Lower lobe of right lung (tissue), 2 donors: ENCODE measurements at regions not wholly inside any gene's neighbourhood (a gene's known extent, or its start where the extent isn't known, plus 50 kb on each side); places are given as distances from the start of the nearest gene placed in this dataset.

ENCODE experiments used
- ATAC-seq, 2 donors: fragments of 200-7000 bp; cut with Tn5 transposase; one replicate each; pipeline ENCODE4 v1.9.1; 2020 to 2022; ENCODE audit warnings: mild to moderate bottlenecking in 2 of 2, moderate library complexity in 2 of 2
- DNase-seq: peaks from one replicate; pipeline ENCODE4 v3.0.0-alpha.2; 2020
- H3K27ac ChIP-seq: fragments of 200-600 bp; one replicate; pipeline ENCODE4 v1.8.0; 2022
- H3K27me3 ChIP-seq: fragments of 200-600 bp; one replicate; pipeline ENCODE4 v1.8.0; 2022; ENCODE audit warnings: low read depth
- H3K36me3 ChIP-seq: fragments of 200-600 bp; one replicate; pipeline ENCODE4 v1.8.0; 2022; ENCODE audit warnings: mild to moderate bottlenecking
- H3K4me1 ChIP-seq: fragments of 200-600 bp; one replicate; pipeline ENCODE4 v1.8.0; 2022
- H3K4me3 ChIP-seq: fragments of 200-600 bp; one replicate; pipeline ENCODE4 v1.8.0; 2022; ENCODE audit warnings: mild to moderate bottlenecking
- H3K9me3 ChIP-seq: fragments of 200-600 bp; one replicate; pipeline ENCODE4 v1.8.0; 2022
- CTCF ChIP-seq: fragments of 200-600 bp; IDR thresholded peaks from one replicate; pipeline ENCODE4 v1.8.0; 2022; ENCODE audit warnings: antibody characterized with exemption, mild to moderate bottlenecking
- intact Hi-C: fragments of 100-400 bp; cut with DNase I; formaldehyde crosslinking; loops from one replicate; pipeline ENCODE4 v1.11.0; 2022
- donor health status: DM: no; HTN: yes; CAD: no; lungs with severe emphysema.

- TF ChIP-seq CTCF = no peak
- H3K36me3 ChIP-seq = no peaks in the 10 kb centered on the region
- DNase-seq (no peak), ATAC-seq (no peak)
- H3K4me3 ChIP-seq = no peak overlapping the region
- no peaks in the 10 kb centered on the region for H3K9me3 ChIP-seq
- H3K4me1 ChIP-seq = no peaks in the 10 kb centered on the region
- no peak overlapping the region for H3K27ac ChIP-seq
- intact Hi-C loops = no loop called here
- no peaks in the 10 kb centered on the region for H3K27me3 ChIP-seq
Observed at GRCh38 chr2:217081799-217082198, 221.9 kb upstream of the TNP1 start.

- intact Hi-C loops = no loop called here
- no peak for ATAC-seq
- Histone ChIP-seq H3K4me1 (no peaks in the 10 kb centered on the region), H3K36me3 (no peaks in the 10 kb centered on the region), H3K27me3 (no peaks in the 10 kb centered on the region), H3K4me3 (no peak overlapping the region), H3K9me3 (no peaks in the 10 kb centered on the region), H3K27ac (no peak overlapping the region)
- no peak for DNase-seq
- TF ChIP-seq CTCF = no peak
Observed at GRCh38 chr2:217079165-217079564, 219.3 kb upstream of the TNP1 start.

GRCh38 chr2:217077831-217078407 lies 218.1 kb upstream of the TNP1 start:
- Histone ChIP-seq H3K4me1 (no peaks in the 10 kb centered on the region), H3K27me3 (no peaks in the 10 kb centered on the region), H3K4me3 (no peak overlapping the region), H3K27ac (no peak overlapping the region), H3K36me3 (no peaks in the 10 kb centered on the region), H3K9me3 (no peaks in the 10 kb centered on the region)
- ATAC-seq (no peak), DNase-seq (no peak)
- intact Hi-C loops = no loop called here
- TF ChIP-seq CTCF = no peak

DNA sequence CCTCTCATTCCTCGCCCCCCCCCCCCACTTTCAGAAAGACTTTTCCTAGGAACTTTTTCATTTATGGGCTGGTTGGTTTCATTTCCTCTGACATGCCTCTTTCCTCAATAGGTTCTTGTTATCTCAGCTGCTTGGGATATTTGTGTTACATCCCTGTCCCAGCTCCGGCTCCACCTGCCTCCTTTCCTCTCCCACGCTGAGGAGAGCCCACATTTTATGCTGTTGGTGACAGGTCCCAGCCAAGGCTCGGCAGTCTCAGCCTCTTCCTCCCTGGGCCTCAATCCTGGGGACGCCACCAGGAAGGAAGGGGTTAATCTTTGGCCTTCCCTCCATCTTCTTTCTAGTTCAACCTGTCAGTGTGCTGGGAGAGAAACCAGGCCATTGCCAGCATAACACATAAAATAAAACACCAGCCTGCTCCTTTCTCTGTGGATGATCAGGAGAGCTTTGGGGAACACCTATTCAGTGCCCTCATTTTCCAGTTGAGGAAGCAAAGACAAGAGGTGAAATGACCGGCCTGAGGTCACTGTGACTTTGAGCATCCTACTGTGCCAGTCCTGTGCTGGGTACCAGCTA lies 216.9 kb upstream of the TNP1 start:
- Histone ChIP-seq H3K36me3 (no peaks in the 10 kb centered on the region), H3K4me1 (no peaks in the 10 kb centered on the region), H3K27ac (no peak overlapping the region), H3K27me3 (no peaks in the 10 kb centered on the region), H3K9me3 (no peaks in the 10 kb centered on the region), H3K4me3 (no peak overlapping the region)
- TF ChIP-seq CTCF = no peak
- ATAC-seq (no peak), DNase-seq (no peak)
- intact Hi-C loops = no loop called here

DNA sequence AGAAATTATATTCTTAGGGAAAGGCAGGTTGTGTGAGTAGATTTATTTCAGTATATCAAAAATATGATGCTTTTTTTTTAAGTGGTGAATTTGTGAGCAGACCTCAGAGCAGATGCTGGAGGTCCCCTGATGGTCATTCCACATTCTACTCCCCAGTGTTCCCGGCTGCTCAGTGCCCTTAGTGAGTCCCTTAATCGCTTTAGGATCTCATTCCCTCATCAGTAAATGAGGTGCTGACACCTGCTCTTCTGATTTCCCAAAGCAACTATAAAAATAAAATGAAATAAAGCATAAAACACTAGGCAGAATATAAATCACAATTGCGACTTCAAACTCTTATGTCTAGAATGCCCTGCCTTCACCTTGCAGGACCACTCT lies 216.2 kb upstream of the TNP1 start:
- ATAC-seq = no peak
- H3K4me1 ChIP-seq = no peaks in the 10 kb centered on the region
- H3K27me3 ChIP-seq = no peaks in the 10 kb centered on the region
- H3K27ac ChIP-seq = no peak overlapping the region
- DNase-seq = no peak
- no peak for TF ChIP-seq CTCF
- H3K4me3 ChIP-seq = no peak overlapping the region
- no peaks in the 10 kb centered on the region for H3K36me3 ChIP-seq
- H3K9me3 ChIP-seq = no peaks in the 10 kb centered on the region
- intact Hi-C loops = no loop called here
